Right atrium auricular region (tissue), 2 donors: ENCODE measurements at regions not wholly inside any gene's neighbourhood (a gene's known extent, or its start where the extent isn't known, plus 50 kb on each side); places are given as distances from the start of the nearest gene placed in this dataset.
"Not testable (repeated sequence)": the region's sequence is repeated elsewhere in the genome, so short reads cannot be mapped to it uniquely, and the experiment has no call there.

Experiments used
- DNase-seq: peaks from one replicate; pipeline ENCODE4 v3.0.0-alpha.2; 2019; ENCODE audit warnings: low spot score
- H3K27ac ChIP-seq, 2 donors: fragments of 200-600 bp; sonication (generic); 1 replicate in 1 of 2; 2 replicates in 1 of 2; pipeline ENCODE4 v1.5.1; 2016 to 2019
- H3K27me3 ChIP-seq, 2 donors: fragments of 200-600 bp; sonication (generic); one replicate each; pipeline versions ENCODE4 v1.5.1 to v1.6.0; 2017 to 2019
- H3K36me3 ChIP-seq: fragments of 200-600 bp; sonication (generic); one replicate; pipeline ENCODE4 v1.5.1; 2016
- H3K4me1 ChIP-seq, 2 donors: fragments of 200-600 bp; sonication (generic); one replicate each; pipeline versions ENCODE4 v1.5.1 to v1.6.0; 2017 to 2019
- H3K4me3 ChIP-seq, 2 donors: fragments of 200-600 bp; sonication (generic); 1 replicate in 1 of 2; 2 replicates in 1 of 2; pipeline ENCODE4 v1.5.1; 2017 to 2019; ENCODE audit warnings: mild to moderate bottlenecking in 1 of 2, moderate library complexity in 1 of 2
- H3K9me3 ChIP-seq, 2 donors: fragments of 200-600 bp; sonication (generic); one replicate each; pipeline ENCODE4 v1.5.1; 2019
- TF ChIP-seq, protein P1 (sequence below), 2 donors: fragments of 200-600 bp; sonication (generic); IDR thresholded peaks; one replicate each; pipeline ENCODE4 v1.5.1; 2019; ENCODE audit warnings: antibody characterized with exemption in 2 of 2

DNA sequence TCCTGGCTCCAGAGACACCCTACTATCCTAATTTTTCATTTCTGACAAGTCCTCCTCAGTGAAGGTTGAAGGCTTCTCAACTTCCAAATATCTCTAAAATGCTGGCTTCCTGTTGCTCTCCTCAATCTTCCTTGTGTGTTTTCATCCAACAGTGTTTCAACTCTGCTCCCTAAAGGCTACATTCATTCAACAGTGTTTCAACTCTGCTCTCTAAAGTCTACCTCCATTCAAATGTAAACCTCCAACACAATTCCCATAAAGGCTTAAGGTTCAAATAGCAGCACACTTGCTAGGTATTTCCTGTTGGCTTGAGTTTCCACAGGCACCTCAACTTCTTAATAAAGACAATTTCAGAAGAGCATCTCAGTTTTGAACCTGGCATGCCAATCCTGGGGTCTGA, 164.8 kb downstream of the HINT1 start:
- no peaks in the 10 kb centered on the region for H3K9me3 ChIP-seq
- no peaks in the 10 kb centered on the region for H3K36me3 ChIP-seq
- H3K4me1 ChIP-seq: no peaks in the 10 kb centered on the region
- H3K27me3 ChIP-seq: no peaks in the 10 kb centered on the region
- TF ChIP-seq, protein P1, sequence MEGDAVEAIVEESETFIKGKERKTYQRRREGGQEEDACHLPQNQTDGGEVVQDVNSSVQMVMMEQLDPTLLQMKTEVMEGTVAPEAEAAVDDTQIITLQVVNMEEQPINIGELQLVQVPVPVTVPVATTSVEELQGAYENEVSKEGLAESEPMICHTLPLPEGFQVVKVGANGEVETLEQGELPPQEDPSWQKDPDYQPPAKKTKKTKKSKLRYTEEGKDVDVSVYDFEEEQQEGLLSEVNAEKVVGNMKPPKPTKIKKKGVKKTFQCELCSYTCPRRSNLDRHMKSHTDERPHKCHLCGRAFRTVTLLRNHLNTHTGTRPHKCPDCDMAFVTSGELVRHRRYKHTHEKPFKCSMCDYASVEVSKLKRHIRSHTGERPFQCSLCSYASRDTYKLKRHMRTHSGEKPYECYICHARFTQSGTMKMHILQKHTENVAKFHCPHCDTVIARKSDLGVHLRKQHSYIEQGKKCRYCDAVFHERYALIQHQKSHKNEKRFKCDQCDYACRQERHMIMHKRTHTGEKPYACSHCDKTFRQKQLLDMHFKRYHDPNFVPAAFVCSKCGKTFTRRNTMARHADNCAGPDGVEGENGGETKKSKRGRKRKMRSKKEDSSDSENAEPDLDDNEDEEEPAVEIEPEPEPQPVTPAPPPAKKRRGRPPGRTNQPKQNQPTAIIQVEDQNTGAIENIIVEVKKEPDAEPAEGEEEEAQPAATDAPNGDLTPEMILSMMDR (IDR thresholded peaks at IDR 0.05): no peak
- DNase-seq: no peak
- H3K4me3 ChIP-seq: no peak overlapping the region
- no peak overlapping the region for H3K27ac ChIP-seq

DNA sequence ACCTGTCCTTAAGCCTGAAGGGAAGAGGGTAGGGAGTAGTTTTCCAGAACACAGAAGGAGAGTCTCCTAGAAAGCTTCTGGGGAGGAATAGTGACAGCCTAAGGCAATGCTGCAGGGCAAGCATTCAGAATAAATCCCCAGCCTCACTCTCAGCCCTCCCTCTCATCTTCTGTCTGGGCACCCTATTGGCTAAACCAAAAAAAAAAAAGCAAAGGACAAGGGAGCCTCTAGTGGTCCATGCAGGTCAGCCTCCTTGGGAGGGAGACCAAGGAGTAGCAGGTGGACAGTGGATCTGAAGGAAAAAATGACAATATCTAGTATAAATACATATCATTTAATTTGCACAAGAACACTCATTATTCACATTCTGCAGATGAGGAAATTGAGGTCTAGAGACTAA, 168.3 kb downstream of the HINT1 start:
- not testable (repeated sequence) for H3K9me3 ChIP-seq, H3K36me3 ChIP-seq, H3K4me3 ChIP-seq, H3K4me1 ChIP-seq, DNase-seq, H3K27ac ChIP-seq, H3K27me3 ChIP-seq

DNA sequence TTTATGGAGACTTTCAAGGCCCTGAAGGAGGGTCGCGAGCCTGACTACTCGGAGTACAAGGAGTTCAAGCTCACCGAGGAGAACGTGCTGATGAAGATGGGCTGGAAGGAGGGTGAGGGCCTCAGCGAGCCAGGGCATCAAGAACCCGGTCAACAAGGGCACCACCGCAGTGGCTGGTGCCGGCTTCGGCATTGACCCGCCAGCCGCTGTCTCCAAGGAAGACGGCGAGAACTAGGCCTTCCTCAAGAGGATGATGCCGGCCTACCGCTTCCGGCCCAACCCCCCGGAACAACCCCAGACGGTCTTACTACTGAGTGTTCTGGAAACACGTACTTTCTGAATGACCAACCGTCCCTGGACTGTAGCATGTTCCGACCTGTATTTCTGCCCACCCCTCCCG, 169.2 kb downstream of the HINT1 start:
- H3K4me1 ChIP-seq: no peaks in the 10 kb centered on the region
- no peaks in the 10 kb centered on the region for H3K9me3 ChIP-seq
- no peak overlapping the region for H3K27ac ChIP-seq
- no peak for DNase-seq
- TF ChIP-seq, protein P1 (IDR thresholded peaks at IDR 0.05): no peak
- no peaks in the 10 kb centered on the region for H3K27me3 ChIP-seq
- no peaks in the 10 kb centered on the region for H3K36me3 ChIP-seq
- H3K4me3 ChIP-seq: no peak overlapping the region

DNA sequence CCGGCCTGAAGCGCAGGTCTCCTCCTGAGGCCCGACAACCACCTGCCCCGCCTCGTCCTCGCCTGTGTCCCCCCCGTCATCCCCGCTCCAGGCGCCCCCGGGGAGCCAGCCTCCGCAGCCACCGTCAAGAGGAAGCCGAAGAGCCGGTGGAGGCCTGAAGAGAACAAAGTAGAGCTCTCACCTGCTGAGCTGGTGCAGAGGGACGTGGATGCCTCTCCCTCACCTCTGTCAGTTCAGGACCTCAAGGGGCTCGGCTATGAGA, 169.9 kb downstream of the HINT1 start:
- Histone ChIP-seq H3K27me3 (no peaks in the 10 kb centered on the region), H3K4me1 (no peaks in the 10 kb centered on the region), H3K27ac (no peak overlapping the region), H3K4me3 (no peak overlapping the region), H3K9me3 (no peaks in the 10 kb centered on the region), H3K36me3 (no peaks in the 10 kb centered on the region)
- TF ChIP-seq, protein P1 (IDR thresholded peaks at IDR 0.05): no peak
- no peak for DNase-seq

DNA sequence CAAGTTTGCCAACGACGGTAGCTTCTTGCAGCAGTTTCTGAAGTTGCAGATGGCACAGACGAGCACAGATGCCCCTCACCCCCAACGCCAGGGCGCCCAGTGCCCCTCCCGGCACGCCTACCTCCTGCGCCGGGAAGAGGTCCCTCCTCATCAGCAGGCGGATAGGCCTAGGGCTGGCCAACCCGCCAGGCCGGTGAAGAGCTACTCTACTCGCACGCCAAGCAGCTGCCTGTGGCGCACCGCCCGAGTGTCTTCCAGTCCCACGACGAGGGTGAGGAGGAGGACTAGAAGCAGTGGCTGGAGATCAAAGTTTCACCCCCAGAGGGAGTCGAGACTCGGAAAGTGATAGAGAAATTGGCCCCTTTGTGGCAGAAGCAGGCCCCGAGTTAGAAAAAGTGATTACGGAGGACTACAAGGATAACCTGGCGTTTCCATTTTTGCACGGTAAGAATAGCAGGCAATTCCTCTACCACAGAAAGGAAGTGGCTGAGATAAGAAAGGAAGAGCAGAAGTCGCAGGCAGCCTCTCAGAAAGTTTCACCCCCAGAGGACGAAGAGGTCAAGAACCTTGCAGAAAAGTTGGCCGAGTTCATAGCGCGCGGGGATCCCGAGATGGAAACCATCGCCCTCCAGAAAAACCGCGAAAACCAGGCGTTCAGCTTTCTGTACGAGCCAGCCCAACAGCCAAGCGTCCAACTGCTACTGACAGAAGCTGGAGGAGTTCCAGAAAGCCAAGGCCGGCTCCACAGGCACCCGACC, 170.4 kb downstream of the HINT1 start:
- H3K27ac ChIP-seq: no peak overlapping the region
- H3K4me1 ChIP-seq: no peaks in the 10 kb centered on the region
- no peak overlapping the region for H3K4me3 ChIP-seq
- no peaks in the 10 kb centered on the region for H3K36me3 ChIP-seq
- no peak for DNase-seq
- H3K27me3 ChIP-seq: no peaks in the 10 kb centered on the region
- TF ChIP-seq, protein P1 (IDR thresholded peaks at IDR 0.05): no peak
- no peaks in the 10 kb centered on the region for H3K9me3 ChIP-seq

DNA sequence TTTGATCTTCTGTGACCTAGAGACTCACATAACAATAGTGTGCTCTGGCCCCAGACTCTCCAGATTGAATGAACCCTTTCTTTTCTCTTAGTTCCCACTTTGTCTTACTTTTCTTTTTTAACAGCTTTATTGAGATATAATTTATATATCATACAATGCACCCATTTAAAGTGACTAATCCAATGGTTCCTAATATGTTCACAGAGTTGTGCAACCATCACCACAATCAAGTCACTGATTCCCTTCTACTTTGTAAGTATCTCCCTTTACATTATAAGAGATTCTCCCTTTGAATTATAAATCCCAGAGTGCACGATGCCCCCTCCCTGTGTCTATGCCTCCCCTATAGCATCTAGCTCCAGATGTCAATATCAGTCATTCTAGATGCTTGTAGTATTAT, 172.4 kb downstream of the HINT1 start:
- DNase-seq: no peak
- H3K27ac ChIP-seq: no peak overlapping the region
- no peak overlapping the region for H3K4me3 ChIP-seq
- H3K36me3 ChIP-seq: no peaks in the 10 kb centered on the region
- TF ChIP-seq, protein P1 (IDR thresholded peaks at IDR 0.05): no peak
- H3K4me1 ChIP-seq: no peaks in the 10 kb centered on the region
- H3K9me3 ChIP-seq: no peaks in the 10 kb centered on the region
- no peaks in the 10 kb centered on the region for H3K27me3 ChIP-seq
